ENCODE measurements at regions not wholly inside any gene's neighbourhood (a gene's known extent, or its start where the extent isn't known, plus 50 kb on each side); places are given as distances from the start of the nearest gene placed in this dataset.
"Not testable (repeated sequence)": the region's sequence is repeated elsewhere in the genome, so short reads cannot be mapped to it uniquely, and the experiment has no call there.

DNA sequence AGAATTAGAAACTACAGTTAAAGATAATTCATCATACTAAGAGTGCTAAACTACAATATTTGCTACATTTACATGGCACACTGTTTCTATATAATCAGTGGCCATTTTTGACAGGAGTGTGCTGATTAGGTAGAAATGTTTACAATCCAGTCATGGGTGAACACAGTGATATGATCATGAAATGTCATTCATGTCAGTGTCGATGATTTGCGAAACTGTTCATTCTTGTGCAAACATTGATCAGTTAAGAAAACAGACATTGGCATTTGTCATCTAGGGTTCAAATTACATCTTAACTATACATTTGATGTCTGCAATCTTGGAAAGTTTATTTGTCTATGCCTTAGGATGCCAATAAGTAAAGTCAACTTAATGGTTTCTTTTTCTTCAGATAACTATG, 474.9 kb downstream of the DOK5 start:
- DNase-seq (ENCODE audit: low read depth) = no peak

DNA sequence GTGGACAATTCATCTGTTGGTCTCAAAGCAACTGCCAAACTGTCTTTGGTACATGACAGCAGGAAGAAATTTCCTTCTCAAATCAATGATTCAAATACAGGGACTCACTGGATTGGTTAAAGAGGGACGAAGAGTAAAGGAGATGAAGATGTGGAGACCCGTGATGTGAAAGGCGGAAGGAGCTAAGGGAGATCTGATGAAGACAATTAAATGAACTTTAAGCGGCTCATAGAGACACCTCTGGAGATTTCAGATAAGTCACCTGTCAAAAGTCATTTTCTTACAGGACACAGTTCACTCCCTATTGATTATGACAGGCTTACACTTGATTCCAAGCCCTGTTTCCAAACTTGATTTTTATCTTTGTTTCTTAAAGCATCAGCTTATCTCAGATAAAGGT, 466.3 kb downstream of the DOK5 start:
- DNase-seq (ENCODE audit: low read depth) = no peak

DNA sequence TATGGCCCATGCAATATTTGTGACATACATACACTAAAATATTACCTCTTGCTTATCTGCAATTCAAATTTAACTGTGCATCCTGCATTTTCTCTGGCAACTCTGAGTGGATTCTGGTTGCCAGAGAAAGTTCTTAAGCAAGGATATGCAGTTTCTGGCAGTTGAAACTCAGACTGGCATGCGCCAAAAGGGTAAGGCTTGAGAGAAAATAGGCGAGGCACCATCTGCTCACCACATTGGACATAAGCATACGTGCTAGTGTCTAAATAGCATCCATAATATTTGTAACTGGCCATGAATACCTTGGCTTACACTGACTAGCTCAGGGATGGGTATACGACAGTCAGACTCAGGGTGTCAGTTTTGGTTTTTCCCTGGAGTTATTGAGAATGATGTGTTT, 465.1 kb downstream of the DOK5 start:
- DNase-seq (ENCODE audit: low read depth) = no peak

DNA sequence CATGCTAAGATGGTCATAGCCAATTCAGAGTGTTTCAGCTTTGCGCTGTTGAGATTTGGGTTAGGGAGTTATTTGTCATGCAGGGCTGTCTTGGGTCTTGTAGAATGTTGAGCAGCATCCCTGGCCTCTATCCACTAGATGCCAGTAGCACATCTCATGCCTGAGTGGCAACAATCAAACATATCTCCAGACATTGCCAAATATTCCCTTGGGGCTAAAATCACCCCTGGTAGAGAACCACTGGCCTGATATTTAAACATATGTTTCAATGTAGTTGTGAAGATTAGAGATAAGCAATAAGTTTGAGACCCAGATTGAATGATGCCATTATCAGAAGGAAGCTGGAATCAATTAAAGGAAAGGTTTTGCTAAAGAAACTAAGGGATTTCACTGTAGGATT, 463.3 kb downstream of the DOK5 start:
- no peak for DNase-seq (ENCODE audit: low read depth)

DNA sequence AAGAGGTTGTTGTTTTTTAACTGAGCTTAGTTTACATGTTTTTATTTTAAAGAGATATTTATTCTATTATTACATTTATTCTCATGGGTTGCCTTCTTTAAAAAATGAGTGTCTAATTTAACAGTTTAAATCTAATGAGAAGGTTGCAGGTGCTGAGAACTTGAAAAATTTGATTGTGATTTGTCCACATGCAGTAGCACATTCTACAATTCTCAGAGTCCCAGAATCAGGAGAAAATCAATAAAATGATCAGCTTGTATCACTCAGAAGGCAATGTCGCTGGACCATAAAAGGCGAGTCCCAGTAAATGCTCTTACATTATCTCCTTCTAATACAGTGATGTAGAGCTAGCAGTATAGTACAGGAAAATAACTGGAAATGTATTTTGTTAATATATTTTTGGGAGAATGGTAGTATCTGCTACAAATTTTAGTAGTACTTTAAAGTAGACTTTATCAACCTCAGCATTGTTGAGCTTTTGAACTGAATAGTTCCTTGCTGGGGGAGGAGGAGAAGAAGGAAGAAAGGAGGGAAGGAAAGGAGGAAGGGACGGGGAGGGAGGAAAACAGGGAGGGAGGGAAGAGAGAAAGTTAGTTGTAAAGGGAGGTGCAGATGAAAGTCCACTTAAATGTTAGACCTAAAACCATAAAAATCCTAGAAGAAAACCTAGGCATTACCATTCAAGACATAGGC, 458.0 kb downstream of the DOK5 start:
- no peak for DNase-seq (ENCODE audit: low read depth)

DNA sequence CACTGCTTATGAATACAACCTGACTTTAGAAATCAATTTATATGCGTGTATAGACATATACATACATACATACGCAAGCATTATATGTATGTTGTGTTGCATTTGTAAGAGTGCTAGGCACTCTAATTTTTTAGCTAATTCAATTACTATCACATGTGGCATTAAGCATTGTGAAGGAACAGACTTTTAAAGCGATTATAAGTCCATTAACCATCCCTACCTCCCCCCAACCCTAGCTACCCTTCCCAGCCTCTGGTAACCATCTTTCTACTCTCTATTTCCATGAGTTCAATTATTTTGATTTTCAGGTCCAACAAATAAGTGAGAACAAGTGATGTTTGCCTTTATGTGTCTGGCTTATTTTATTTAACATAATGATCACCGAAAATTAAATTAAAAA, 453.8 kb downstream of the DOK5 start:
- DNase-seq (ENCODE audit: low read depth) = no peak

DNA sequence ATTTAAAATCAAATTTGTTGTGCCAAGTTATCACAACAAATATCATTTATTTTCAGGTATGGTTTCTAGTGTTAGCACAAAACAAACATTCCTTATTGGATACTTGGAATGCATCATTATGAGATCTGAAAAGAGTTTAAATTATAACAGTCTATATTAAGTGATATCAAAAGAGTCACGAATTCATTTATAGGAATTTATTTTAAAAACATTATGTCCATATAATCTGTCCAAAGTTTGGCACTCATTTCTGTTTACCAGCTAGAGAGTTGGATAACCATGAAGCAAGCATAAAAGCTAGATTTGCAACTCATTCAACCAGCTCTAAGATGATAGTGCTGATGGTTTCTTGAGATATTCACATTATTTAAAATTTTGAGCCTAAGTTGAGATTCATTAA, 453.2 kb downstream of the DOK5 start:
- DNase-seq (ENCODE audit: low read depth) = no peak

DNA sequence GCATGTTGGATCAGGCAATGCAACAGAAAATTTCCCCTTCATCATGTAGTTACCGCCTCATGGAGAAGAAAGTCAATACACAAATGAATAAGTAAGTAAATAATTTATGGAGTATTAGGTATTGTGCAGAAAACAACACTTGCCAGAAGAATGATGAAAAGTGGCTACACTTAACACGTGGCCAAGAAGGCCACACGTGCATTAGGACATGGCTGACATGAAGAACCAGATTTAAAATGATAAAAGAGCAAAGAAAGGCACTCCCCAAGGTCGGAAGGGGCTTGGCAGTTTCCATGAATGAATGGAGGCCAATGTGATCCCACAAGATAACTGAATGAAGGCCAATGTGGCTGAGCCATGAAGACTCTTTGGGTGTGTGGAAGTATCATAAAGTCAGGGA, 447.2 kb downstream of the DOK5 start:
- no peak for DNase-seq (ENCODE audit: low read depth)

DNA sequence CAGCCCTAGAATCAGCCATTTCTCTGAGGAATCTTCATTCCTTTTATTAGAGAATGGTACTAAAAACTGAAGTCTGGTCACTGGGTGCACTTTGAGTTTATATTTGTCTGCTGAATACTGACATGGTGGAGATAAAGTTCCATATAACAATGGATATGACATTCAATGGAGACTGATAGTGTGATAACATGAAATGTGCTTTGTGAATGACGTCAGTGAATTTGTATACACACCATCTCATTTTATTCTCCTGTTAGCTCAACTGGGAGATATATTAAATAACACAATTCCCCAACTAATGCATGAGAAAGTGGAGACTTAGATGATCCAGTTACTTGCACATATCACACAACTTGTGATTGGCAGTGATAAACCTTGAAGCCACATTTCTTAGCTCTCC, 446.7 kb downstream of the DOK5 start:
- no peak for DNase-seq (ENCODE audit: low read depth)

DNA sequence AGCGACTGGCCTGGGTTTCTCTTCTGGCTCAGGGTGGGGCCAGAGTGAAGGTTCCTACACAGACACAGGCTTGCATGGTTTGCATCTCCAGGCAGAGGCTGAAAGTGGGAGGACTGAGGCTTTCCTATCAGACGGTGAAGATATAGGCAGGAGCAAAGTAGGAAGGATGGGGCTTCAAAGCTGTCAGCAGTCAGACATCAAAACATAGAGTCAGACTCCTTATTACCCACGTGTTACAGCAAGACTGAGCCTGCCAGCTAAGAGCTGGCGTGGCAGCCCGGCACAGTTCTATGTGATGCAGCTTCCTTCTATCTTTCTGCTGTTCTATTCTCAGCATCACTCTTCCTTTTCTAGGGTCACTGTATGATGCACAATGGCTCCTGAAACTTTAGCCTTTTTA, 445.1 kb downstream of the DOK5 start:
- no peak for DNase-seq (ENCODE audit: low read depth)

DNA sequence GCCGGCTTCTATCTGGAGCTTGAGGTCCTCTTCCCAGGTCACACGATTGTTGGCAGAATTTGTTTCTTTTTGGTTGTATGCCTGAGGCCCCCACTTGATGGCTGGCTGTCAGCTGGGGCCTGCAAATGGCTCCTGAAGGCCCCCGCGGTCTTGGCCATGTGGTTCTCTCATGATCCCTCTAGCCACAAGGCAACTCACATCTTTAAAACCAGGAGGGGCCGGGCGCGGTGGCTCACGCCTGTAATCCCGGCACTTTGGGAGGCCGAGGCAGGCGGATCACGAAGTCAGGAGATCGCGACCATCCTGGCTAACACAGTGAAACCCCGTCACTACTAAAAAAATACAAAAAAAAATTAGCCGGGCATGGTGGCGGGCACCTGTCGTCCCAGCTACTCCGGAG, 443.6 kb downstream of the DOK5 start:
- DNase-seq (ENCODE audit: low read depth) = not testable (repeated sequence)

DNA sequence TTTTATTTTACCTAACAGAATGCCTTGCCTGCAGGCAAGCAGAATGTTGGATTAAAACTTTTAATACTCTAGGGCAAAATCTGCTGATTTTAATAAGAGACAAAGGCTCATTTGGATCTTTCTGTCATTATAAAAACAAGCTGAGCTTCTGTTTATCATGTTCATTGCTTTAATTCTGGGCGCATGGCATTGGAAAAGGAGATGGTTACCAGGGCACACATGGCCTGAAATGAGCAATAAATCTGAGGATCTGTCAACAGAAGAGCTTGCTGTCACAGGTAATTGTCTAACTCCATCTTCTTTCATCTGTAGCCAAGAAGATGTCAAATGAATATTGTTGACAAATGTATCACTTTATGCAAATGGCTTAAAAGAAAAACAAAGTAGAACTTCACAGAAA, 439.6 kb downstream of the DOK5 start:
- no peak for DNase-seq (ENCODE audit: low read depth)

DNA sequence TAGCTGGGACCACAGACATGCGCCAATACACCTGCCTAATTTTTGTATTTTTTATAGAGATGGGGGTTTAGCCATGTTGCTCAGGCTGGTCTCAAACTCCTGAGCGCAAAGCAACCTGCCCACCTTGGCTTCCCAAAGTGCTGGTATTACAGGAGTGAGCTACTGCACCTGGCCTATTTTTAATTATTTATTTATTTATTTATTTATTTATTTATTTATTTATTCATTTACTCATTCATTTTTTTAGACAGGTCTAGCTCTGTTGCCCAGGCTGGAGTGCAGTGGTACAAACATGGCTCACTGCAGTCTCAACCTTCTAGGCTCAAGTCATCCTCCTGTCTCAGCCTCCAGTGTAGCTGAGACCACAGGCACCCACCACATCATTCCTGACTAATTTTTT, 434.3 kb downstream of the DOK5 start:
- DNase-seq (ENCODE audit: low read depth) = no peak

DNA sequence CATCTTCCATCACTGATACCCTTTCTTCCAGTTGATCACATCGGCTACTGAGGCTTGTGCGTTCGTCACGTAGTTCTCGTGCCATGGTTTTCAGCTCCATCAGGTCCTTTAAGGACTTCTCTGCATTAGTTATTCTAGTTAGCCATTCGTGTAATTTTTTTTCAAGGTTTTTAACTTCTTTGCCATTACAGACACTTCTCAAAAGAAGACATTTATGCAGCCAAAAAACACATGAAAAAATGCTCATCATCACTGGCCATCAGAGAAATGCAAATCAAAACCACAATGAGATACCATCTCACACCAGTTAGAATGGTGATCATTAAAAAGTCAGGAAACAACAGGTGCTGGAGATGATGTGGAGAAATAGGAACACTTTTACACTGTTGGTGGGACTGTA, 430.7 kb downstream of the DOK5 start:
- DNase-seq (ENCODE audit: low read depth) = not testable (repeated sequence)

DNA sequence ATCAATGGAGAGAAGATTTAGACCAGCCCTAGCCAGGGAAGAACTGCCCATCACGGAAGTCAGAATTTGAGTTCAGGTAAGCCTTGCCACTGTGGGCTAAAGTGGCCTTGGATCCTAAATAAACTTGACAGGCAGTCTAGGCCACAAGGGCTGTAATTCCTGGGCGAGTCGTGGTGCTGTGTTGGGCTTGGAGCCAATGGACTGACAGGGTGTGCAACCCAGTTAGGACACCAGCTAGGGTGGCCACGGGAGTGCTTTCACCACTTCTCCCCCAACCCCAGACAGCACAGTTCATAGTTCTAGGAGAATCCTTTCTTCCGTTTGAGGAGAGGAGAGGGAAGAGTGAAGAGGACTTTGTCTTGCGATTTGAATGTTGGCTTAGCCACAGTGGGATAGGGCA, 422.4 kb downstream of the DOK5 start:
- no peak for DNase-seq (ENCODE audit: low read depth)

DNA sequence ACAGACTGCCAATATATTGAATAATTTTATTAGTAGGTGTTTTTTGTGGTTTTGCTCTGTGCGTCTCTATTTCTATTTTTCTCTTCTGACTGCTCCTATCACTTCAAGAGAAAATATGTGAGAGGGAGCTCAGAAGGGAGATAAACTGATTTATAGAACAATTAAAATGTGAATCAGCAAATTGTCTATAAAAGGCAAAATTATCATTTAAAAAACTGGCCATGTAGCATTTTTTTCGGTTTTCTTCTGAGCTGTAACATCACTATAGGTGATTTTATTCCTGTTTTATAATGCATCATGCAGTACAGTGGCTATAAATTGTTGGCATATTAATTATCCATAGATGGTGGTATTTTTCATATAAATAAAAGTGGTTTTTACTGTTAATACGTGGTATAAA, 416.5 kb downstream of the DOK5 start:
- no peak for DNase-seq (ENCODE audit: low read depth)

DNA sequence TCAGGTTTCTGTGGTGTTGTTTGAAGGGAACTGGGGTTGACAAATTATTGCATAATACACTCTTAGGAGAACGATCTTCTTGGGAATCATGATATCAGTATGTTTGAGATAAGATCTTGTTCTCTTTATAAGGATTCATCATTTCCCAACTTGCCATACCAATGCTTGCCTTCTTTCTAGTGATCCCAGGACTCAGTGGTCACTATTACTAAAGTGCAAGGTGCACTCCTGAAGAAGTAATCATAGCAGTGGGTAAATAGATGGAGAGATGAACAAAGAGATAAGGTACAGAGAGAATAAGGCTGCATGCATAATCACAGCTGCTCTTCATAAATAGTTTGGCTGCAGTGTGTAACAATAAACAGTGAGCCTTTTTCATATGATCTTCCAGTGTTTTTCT, 404.0 kb downstream of the DOK5 start:
- no peak for DNase-seq (ENCODE audit: low read depth)

DNA sequence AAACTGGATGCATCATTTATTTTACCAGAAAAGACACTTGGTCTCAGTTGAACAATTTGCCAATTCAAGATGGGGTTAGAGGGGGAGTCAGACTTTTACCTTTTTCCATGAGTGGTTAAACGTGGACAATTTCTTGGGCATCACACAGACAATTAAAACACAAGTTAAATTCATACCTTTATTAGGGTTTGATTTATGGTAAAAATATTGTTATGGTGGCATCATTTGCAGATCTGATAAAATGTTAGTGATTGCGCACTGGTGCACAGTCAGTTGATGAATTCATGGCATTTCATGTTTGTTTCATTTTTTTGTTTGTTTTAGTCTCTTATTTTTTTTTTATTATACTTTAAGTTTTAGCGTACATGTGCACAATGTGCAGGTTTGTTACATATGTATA, 399.9 kb downstream of the DOK5 start:
- no peak for DNase-seq (ENCODE audit: low read depth)

DNA sequence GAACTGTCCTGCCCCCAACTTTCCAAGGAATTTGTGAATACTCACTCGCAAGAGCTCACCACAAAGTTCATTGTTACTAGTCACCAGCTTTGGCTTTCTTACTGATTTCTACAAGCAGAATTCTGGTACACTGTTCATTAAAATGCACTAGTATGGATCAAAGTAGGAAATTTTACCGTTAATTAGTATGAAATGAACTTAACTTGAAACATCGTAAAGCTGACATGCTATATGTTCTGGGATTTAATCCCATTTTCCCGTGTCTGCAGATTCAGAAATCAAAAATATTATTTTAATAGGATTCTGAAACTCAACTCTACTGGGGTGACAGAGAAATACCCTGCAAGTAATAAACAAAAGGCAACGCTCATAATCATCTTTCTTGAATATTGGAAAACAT, 399.3 kb downstream of the DOK5 start:
- DNase-seq (ENCODE audit: low read depth) = no peak

DNA sequence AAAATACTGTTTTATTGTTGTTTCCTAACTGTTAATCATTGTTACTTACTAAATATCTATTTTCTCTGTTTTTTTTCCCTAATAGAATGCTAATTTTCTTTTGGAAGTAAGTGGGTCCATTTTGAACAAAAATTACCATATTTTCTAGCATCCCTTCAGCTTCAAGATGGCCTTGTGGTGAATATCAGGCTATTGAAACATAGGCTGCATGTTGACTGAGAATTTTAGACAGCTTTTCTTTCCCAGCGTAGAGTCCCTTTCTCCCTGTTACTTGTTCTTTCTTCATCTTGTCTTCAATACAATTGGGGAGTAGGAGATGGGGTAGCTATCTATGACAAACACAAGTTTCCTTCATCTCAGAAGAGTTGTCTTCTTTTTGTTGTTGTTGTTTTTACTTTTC, 397.0 kb downstream of the DOK5 start:
- DNase-seq (ENCODE audit: low read depth) = no peak

DNA sequence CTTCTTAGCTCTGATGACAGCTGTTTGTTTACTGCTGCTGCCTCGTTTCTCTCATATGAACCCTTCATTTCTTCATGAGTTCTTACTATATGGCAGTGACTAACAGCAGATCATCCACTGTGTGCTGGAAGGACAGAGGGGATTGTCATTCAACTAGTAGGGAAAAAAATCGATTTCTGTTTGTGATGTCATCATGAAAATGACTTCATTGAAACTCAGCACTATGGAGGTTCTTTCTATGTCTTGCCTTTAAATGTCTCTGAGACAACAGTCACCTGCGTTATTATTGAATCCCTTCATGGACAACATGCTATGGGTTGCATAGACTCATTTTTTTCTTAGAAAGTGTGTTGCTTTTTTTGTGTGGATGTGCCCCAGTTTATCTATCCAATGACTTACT, 394.4 kb downstream of the DOK5 start:
- DNase-seq (ENCODE audit: low read depth) = no peak

DNA sequence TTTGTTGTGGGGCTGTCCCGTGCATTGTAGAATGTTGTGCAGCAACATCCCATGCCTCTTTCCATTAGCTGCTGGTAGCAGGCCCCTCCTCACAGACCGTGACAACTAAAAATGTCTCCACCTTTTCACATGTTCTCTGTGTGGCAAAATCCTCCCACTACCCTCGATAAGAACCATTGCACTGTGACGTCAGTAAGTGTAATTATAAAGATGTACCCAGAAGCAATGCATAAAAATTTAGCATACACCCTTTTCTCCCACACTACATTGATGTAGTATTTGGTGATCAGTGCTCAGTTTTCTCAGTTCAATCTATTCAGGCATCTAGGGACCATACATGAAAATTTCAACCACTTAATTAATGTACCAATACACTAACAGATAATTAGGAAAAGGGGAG, 389.9 kb downstream of the DOK5 start:
- no peak for DNase-seq (ENCODE audit: low read depth)

DNA sequence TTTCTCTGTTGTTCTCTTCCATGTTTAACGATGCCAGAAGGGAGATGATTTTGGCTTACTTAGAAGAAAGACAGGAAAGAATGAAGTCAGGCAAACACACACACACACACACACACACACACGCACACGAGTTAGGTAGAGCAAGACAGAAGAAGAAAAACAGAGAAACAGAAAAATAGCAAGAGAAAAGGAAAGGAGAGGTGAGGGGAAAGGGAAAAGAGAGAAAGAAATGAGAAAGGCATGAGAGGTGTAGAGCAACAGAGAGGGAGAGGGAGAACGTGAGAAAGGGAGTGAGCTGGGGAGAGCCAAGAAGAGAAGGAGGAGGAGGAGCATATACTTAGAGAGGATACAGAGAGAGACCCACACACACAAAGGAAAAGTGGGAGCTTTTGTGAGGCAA, 385.3 kb downstream of the DOK5 start:
- DNase-seq (ENCODE audit: low read depth) = no peak

DNA sequence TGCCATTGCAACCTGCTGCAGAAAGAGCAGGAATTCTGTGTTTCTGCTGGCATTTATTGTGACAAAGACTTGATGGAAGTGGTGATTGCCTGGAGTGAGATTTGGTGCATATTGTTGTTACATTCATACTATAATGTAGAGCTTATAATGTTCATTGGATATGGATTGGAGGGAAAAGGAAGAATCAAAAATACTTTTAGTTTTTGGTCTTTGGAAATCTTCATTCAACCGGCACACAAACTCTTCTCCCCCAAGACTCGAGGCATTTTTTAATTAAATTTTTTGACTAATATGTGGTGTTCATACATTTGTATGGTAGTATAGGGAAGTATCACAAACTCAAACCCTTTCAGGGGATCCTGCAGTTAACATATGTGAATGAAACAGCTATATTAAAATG, 380.8 kb downstream of the DOK5 start:
- DNase-seq (ENCODE audit: low read depth) = no peak

DNA sequence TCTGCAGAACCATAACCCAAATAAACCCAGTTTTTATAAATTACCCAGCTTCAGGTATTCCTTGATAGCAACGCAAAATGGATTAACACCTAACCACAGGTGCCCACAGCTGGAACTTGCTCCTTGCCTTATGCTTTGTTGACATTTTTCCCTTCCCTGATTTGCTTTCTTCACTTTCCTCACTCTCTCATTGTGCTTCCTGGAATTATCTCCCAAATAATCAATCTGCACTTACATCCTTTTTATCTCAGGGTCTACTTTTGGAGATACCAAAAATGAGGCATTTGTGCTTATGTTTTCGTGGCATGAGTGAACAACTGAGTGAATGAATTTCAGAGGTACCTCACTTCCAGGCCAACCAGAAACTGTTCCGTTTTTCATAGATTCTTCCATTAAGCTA, 374.3 kb downstream of the DOK5 start:
- no peak for DNase-seq (ENCODE audit: low read depth)
